Suprapubic skin (tissue), 3 donors: ENCODE measurements at regions not wholly inside any gene's neighbourhood (a gene's known extent, or its start where the extent isn't known, plus 50 kb on each side); places are given as distances from the start of the nearest gene placed in this dataset.

Source experiments
- EP300 ChIP-seq: sonication (generic); formaldehyde crosslinking; IDR thresholded peaks from one replicate; pipeline ENCODE4 v1.6.1; 2017; ENCODE audit warnings: antibody characterized with exemption
- TF ChIP-seq, protein P1 (sequence below), 2 donors: fragments of 200-600 bp in 1 of 2; fragments of 450-650 bp in 1 of 2; sonication (generic) in 1 of 2; IDR thresholded peaks; one replicate each; pipeline ENCODE4 v1.5.1; 2016 to 2019; ENCODE audit warnings: antibody characterized with exemption in 2 of 2, mild to moderate bottlenecking in 1 of 2, moderate library complexity in 1 of 2

DNA sequence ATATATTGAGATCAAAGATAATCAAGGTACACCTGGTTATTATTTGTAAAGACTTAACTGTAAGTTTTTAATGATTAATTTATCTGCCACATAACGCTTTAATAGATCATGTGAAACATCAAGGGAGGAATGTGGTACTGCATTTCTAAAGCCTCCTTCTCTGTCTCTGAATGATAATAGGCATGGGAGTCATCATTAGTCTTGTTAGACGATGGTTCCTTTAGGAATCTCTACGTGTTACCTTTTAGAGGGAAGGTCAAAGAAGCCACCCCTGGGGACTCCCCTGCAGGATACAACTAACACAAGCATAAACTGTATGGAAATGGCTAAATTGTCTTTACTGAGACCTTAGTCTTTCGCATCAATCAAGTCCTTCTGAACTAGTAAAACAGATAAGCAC lies 173.6 kb upstream of the MCHR2 start:
- TF ChIP-seq, protein P1, sequence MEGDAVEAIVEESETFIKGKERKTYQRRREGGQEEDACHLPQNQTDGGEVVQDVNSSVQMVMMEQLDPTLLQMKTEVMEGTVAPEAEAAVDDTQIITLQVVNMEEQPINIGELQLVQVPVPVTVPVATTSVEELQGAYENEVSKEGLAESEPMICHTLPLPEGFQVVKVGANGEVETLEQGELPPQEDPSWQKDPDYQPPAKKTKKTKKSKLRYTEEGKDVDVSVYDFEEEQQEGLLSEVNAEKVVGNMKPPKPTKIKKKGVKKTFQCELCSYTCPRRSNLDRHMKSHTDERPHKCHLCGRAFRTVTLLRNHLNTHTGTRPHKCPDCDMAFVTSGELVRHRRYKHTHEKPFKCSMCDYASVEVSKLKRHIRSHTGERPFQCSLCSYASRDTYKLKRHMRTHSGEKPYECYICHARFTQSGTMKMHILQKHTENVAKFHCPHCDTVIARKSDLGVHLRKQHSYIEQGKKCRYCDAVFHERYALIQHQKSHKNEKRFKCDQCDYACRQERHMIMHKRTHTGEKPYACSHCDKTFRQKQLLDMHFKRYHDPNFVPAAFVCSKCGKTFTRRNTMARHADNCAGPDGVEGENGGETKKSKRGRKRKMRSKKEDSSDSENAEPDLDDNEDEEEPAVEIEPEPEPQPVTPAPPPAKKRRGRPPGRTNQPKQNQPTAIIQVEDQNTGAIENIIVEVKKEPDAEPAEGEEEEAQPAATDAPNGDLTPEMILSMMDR (IDR thresholded peaks at IDR 0.05) = no peak
- TF ChIP-seq EP300 = no peak
